ENCODE measurements at regions not wholly inside any gene's neighbourhood (a gene's known extent, or its start where the extent isn't known, plus 50 kb on each side); places are given as distances from the start of the nearest gene placed in this dataset.

GRCh38 chr10:36451391-36451970, 673.9 kb upstream of the ANKRD30A start:
- Histone ChIP-seq H3K9me2 (replicated peaks; ENCODE audit: low read depth, low read length) (no peaks in the 10 kb centered on the region), H4K20me1 (ENCODE audit: insufficient read depth, low read length, poor library complexity, severe bottlenecking) (no peaks in the 10 kb centered on the region), H3K27me3 (ENCODE audit: insufficient read depth, low read length, poor library complexity, severe bottlenecking) (no peaks in the 10 kb centered on the region), H3K4me1 (ENCODE audit: insufficient read depth, low read length, poor library complexity, severe bottlenecking) (no peaks in the 10 kb centered on the region), H3K9ac (ENCODE audit: low read depth, low read length, poor library complexity, severe bottlenecking) (no peak overlapping the region), H3K9me3 (ENCODE audit: insufficient read depth, low read depth, low read length) (no peaks in the 10 kb centered on the region), H3F3A (ENCODE audit: low read depth) (no peaks in the 10 kb centered on the region), H3K36me3 (ENCODE audit: insufficient read depth, low read length) (no peaks in the 10 kb centered on the region), H2AFZ (ENCODE audit: low read length) (no peak overlapping the region), H3K4me2 (ENCODE audit: low read depth, low read length, poor library complexity, severe bottlenecking) (no peak overlapping the region), H3K79me2 (ENCODE audit: insufficient read depth, low read length) (no peaks in the 10 kb centered on the region), H3K4me3 (ENCODE audit: low read length, poor library complexity, severe bottlenecking) (no peak overlapping the region)
- TF ChIP-seq EZH2phosphoT487 (IDR thresholded peaks at IDR 0.05; ENCODE audit: borderline replicate concordance) (no peak), CTCF (conservative IDR thresholded peaks at IDR 0.05; ENCODE audit: low read length) (no peak)

- H4K20me1 ChIP-seq (ENCODE audit: insufficient read depth, low read length, poor library complexity, severe bottlenecking), result no peaks in the 10 kb centered on the region
- no peaks in the 10 kb centered on the region for H3K9me2 ChIP-seq (replicated peaks; ENCODE audit: low read depth, low read length)
- no peaks in the 10 kb centered on the region for H3K9me3 ChIP-seq (ENCODE audit: insufficient read depth, low read depth, low read length)
- H3K36me3 ChIP-seq (ENCODE audit: insufficient read depth, low read length), result no peaks in the 10 kb centered on the region
- no peak overlapping the region for H3K4me2 ChIP-seq (ENCODE audit: low read depth, low read length, poor library complexity, severe bottlenecking)
- TF ChIP-seq EZH2phosphoT487 (IDR thresholded peaks at IDR 0.05; ENCODE audit: borderline replicate concordance) (no peak), CTCF (conservative IDR thresholded peaks at IDR 0.05; ENCODE audit: low read length) (no peak)
- no peaks in the 10 kb centered on the region for H3F3A ChIP-seq (ENCODE audit: low read depth)
- no peaks in the 10 kb centered on the region for H3K27me3 ChIP-seq (ENCODE audit: insufficient read depth, low read length, poor library complexity, severe bottlenecking)
- no peaks in the 10 kb centered on the region for H3K79me2 ChIP-seq (ENCODE audit: insufficient read depth, low read length)
- H2AFZ ChIP-seq (ENCODE audit: low read length), result no peak overlapping the region
- no peaks in the 10 kb centered on the region for H3K4me1 ChIP-seq (ENCODE audit: insufficient read depth, low read length, poor library complexity, severe bottlenecking)
- no peak overlapping the region for H3K4me3 ChIP-seq (ENCODE audit: low read length, poor library complexity, severe bottlenecking)
- H3K9ac ChIP-seq (ENCODE audit: low read depth, low read length, poor library complexity, severe bottlenecking), result no peak overlapping the region
Measured at GRCh38 chr10:36450380-36450779, 675.0 kb upstream of the ANKRD30A start.

DNA sequence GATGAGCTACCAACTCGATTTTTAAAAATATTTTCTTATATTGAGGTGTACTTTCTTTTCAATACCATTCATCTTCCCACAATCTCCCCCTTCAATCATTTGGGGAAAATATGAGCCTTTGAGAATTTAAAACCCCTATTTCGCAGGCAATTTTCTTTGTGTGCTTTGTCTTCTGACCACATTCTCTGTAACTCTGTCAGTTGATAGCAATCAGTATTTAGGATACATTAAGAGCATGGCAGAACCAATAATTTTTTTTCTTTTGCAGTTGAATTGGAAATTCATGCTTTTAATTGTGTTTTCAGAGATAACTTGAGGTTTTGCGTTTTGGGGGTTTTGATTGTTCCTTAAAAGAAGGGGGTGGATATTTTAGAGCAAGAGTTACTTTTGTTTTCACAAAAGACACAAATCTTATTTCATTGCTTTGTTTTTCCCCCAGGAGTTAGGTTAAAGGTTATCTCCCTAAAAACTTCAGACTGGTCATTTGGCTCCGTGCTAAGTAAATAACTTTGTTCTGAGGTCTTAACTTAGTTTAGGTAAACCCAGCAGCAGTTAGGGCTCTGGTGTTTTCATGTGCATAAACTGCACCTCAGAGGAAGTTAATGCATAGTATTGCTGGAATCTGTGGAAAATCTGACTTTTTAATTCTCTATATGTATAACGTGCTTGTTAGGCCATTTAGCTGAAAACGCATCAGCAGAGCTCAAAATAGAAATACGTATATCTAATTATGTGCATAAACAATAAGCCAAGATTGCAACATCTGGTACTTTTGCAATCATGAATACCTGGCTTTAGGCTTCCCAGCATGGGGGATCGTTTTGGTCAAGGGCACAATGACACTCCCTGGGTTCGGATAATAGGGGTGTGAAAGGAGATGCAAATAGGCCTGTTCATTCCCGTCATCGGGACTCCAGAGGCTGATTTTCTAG, 676.4 kb upstream of the ANKRD30A start:
- no peaks in the 10 kb centered on the region for H3K9me3 ChIP-seq (ENCODE audit: insufficient read depth, low read depth, low read length)
- no peaks in the 10 kb centered on the region for H3K79me2 ChIP-seq (ENCODE audit: insufficient read depth, low read length)
- no peak for TF ChIP-seq CTCF (conservative IDR thresholded peaks at IDR 0.05; ENCODE audit: low read length)
- TF ChIP-seq EZH2phosphoT487 (IDR thresholded peaks at IDR 0.05; ENCODE audit: borderline replicate concordance), result no peak
- H3K27me3 ChIP-seq (ENCODE audit: insufficient read depth, low read length, poor library complexity, severe bottlenecking), result no peaks in the 10 kb centered on the region
- H3K4me3 ChIP-seq (ENCODE audit: low read length, poor library complexity, severe bottlenecking), result no peak overlapping the region
- H4K20me1 ChIP-seq (ENCODE audit: insufficient read depth, low read length, poor library complexity, severe bottlenecking), result no peaks in the 10 kb centered on the region
- no peaks in the 10 kb centered on the region for H3K36me3 ChIP-seq (ENCODE audit: insufficient read depth, low read length)
- H3K9me2 ChIP-seq (replicated peaks; ENCODE audit: low read depth, low read length), result no peaks in the 10 kb centered on the region
- H3K9ac ChIP-seq (ENCODE audit: low read depth, low read length, poor library complexity, severe bottlenecking), result no peak overlapping the region
- no peak overlapping the region for H3K4me2 ChIP-seq (ENCODE audit: low read depth, low read length, poor library complexity, severe bottlenecking)
- H2AFZ ChIP-seq (ENCODE audit: low read length), result no peak overlapping the region
- H3F3A ChIP-seq (ENCODE audit: low read depth), result no peaks in the 10 kb centered on the region
- no peaks in the 10 kb centered on the region for H3K4me1 ChIP-seq (ENCODE audit: insufficient read depth, low read length, poor library complexity, severe bottlenecking)

Measured in Loucy (cell line).